SK-N-SH treated with all-trans-retinoic acid at 6 μM for 48 hours (cell line): ENCODE measurements at regions not wholly inside any gene's neighbourhood (a gene's known extent, or its start where the extent isn't known, plus 50 kb on each side); places are given as distances from the start of the nearest gene placed in this dataset.

Experiments used
- ARNTL ChIP-seq: fragments of 450-650 bp; formaldehyde crosslinking; IDR thresholded peaks from 2 replicates; pipeline ENCODE4 v1.5.0; 2020; ENCODE audit warnings: low read depth, mild to moderate bottlenecking, moderate library complexity, borderline replicate concordance
- CSDC2 ChIP-seq: fragments of 250-450 bp; sonication (Bioruptor Pico); IDR thresholded peaks from 2 replicates; pipeline ENCODE4 v1.5.0; 2020; ENCODE audit warnings: mild to moderate bottlenecking, moderate library complexity
- GLIS3 ChIP-seq: fragments of 250-450 bp; sonication (Bioruptor Pico); IDR thresholded peaks from 2 replicates; pipeline ENCODE4 v1.5.0; 2020; ENCODE audit warnings: mild to moderate bottlenecking, moderate library complexity
- OSR1 ChIP-seq: fragments of 250-450 bp; sonication (Bioruptor Pico); IDR thresholded peaks from 2 replicates; pipeline ENCODE4 v1.8.0; 2022; ENCODE audit warnings: moderate library complexity, mild to moderate bottlenecking, inconsistent platforms
- PATZ1 ChIP-seq: fragments of 250-450 bp; sonication (Bioruptor Pico); IDR thresholded peaks from 2 replicates; pipeline ENCODE4 v1.8.0; 2020; ENCODE audit warnings: mild to moderate bottlenecking, moderate library complexity, borderline replicate concordance
- PPARA ChIP-seq: fragments of 250-450 bp; sonication (Bioruptor Pico); IDR thresholded peaks from 2 replicates; pipeline ENCODE4 v1.5.0; 2020; ENCODE audit warnings: mild to moderate bottlenecking, borderline replicate concordance
- RARB ChIP-seq: fragments of 250-450 bp; sonication (Bioruptor Pico); IDR thresholded peaks from 2 replicates; pipeline ENCODE4 v1.8.0; 2021; ENCODE audit warnings: mild to moderate bottlenecking, moderate library complexity
- SNAI2 ChIP-seq: fragments of 250-450 bp; sonication (Bioruptor Pico); IDR thresholded peaks from 2 replicates; pipeline ENCODE4 v1.5.0; 2020; ENCODE audit warnings: mild to moderate bottlenecking, moderate library complexity
- TOX ChIP-seq: fragments of 250-450 bp; sonication (Bioruptor Pico); IDR thresholded peaks from 2 replicates; pipeline ENCODE4 v1.8.0; 2021; ENCODE audit warnings: mild to moderate bottlenecking, moderate library complexity, borderline replicate concordance
- ZFP30 ChIP-seq: fragments of 450-650 bp; formaldehyde crosslinking; IDR thresholded peaks from 2 replicates; pipeline ENCODE4 v1.5.0; 2022; ENCODE audit warnings: mild to moderate bottlenecking, moderate library complexity
- ZNF565 ChIP-seq: fragments of 450-650 bp; formaldehyde crosslinking; conservative IDR thresholded peaks from 2 replicates; pipeline ENCODE4 v1.5.0; 2020; ENCODE audit warnings: low read depth, mild to moderate bottlenecking, moderate library complexity
- ZNF70 ChIP-seq: fragments of 450-650 bp; formaldehyde crosslinking; IDR thresholded peaks from 2 replicates; pipeline ENCODE4 v1.5.0; 2020; ENCODE audit warnings: mild to moderate bottlenecking, moderate library complexity
- TF ChIP-seq, protein P1 (sequence below): fragments of 250-450 bp; sonication (Bioruptor Pico); IDR thresholded peaks from 2 replicates; pipeline ENCODE4 v1.5.1; 2020; ENCODE audit warnings: low read depth, mild to moderate bottlenecking, moderate library complexity

GRCh38 chr2:67304300-67304890 lies 92.7 kb upstream of the ETAA1 start:
- TF ChIP-seq PPARA (CRISPR knock-in tag) (no peak), ZFP30 (no peak), OSR1 (CRISPR knock-in tag) (no peak), ARNTL (CRISPR knock-in tag) (no peak), PATZ1 (CRISPR knock-in tag) (no peak), RARB (no peak), ZNF565 (CRISPR knock-in tag) (no peak), SNAI2 (CRISPR knock-in tag) (no peak), ZNF70 (no peak), CSDC2 (CRISPR knock-in tag) (no peak), GLIS3 (CRISPR knock-in tag) (no peak), TOX (CRISPR knock-in tag) (no peak)
- TF ChIP-seq, protein P1, sequence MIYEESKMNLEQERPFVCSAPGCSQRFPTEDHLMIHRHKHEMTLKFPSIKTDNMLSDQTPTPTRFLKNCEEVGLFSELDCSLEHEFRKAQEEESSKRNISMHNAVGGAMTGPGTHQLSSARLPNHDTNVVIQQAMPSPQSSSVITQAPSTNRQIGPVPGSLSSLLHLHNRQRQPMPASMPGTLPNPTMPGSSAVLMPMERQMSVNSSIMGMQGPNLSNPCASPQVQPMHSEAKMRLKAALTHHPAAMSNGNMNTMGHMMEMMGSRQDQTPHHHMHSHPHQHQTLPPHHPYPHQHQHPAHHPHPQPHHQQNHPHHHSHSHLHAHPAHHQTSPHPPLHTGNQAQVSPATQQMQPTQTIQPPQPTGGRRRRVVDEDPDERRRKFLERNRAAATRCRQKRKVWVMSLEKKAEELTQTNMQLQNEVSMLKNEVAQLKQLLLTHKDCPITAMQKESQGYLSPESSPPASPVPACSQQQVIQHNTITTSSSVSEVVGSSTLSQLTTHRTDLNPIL (CRISPR knock-in tag) = no peak
